GM23338 (cell line): ENCODE measurements at regions not wholly inside any gene's neighbourhood (a gene's known extent, or its start where the extent isn't known, plus 50 kb on each side); places are given as distances from the start of the nearest gene placed in this dataset.
A peak's percentile ranks its signal among the peaks of the same experiment; 100 is the strongest.

Experiments
- ATAC-seq: fragments of 200-7000 bp; cut with Tn5 transposase; 3 replicates; pipeline ENCODE4 v1.9.1; 2020
- DNase-seq: peaks from one replicate; pipeline ENCODE4 v3.0.0-alpha.2; 2015; ENCODE audit warnings: low spot score
- H2AFZ ChIP-seq: fragments of 200-600 bp; sonication (generic); 2 replicates; pipeline ENCODE4 v1.8.0; 2016; ENCODE audit warnings: antibody characterized with exemption, mild to moderate bottlenecking, moderate library complexity
- H3F3A ChIP-seq: fragments of 200-600 bp; sonication (generic); replicated peaks from 2 replicates; pipeline ENCODE4 v1.8.0; 2017; ENCODE audit warnings: antibody characterized with exemption, mixed run types, low read depth
- H3K27ac ChIP-seq: fragments of 200-600 bp; sonication (generic); 2 replicates; pipeline ENCODE4 v1.6.1; 2016; ENCODE audit warnings: low read depth
- H3K27me3 ChIP-seq: fragments of 200-600 bp; sonication (generic); 2 replicates; pipeline ENCODE4 v1.8.0; 2016; ENCODE audit warnings: mild to moderate bottlenecking, mixed run types, moderate library complexity; ENCODE audit not compliant: insufficient read depth
- H3K36me3 ChIP-seq: fragments of 200-600 bp; sonication (generic); 2 replicates; pipeline ENCODE4 v1.8.0; 2016; ENCODE audit warnings: mild to moderate bottlenecking; ENCODE audit not compliant: insufficient read depth
- H3K4me1 ChIP-seq: fragments of 200-600 bp; sonication (generic); 2 replicates; pipeline ENCODE4 v1.8.0; 2016; ENCODE audit warnings: mild to moderate bottlenecking, moderate library complexity; ENCODE audit not compliant: insufficient read depth
- H3K4me2 ChIP-seq: fragments of 200-600 bp; sonication (generic); 2 replicates; pipeline ENCODE4 v1.7.1; 2017; ENCODE audit warnings: mixed run types
- H3K4me3 ChIP-seq: fragments of 200-600 bp; sonication (generic); 2 replicates; pipeline ENCODE4 v1.6.1; 2016; ENCODE audit warnings: mixed run types
- H3K79me2 ChIP-seq: fragments of 200-600 bp; sonication (generic); replicated peaks from 2 replicates; pipeline ENCODE4 v1.8.0; 2017; ENCODE audit warnings: mild to moderate bottlenecking; ENCODE audit not compliant: insufficient read depth
- H3K9me2 ChIP-seq: fragments of 200-600 bp; sonication (generic); 2 replicates; pipeline ENCODE4 v1.8.0; 2017; ENCODE audit not compliant: insufficient read depth
- H4K20me1 ChIP-seq: fragments of 200-600 bp; sonication (generic); replicated peaks from 2 replicates; pipeline ENCODE4 v1.8.0; 2017; ENCODE audit warnings: mild to moderate bottlenecking; ENCODE audit not compliant: insufficient read depth
- H3K27ac Mint-ChIP-seq: 2 replicates; pipeline ENCODE4 v1.8.0; 2020; ENCODE audit warnings: inconsistent platforms, mild to moderate bottlenecking, moderate library complexity, mixed read lengths
- H3K27me3 Mint-ChIP-seq: 3 replicates; pipeline ENCODE4 v1.8.0; 2022; ENCODE audit warnings: low read depth, mild to moderate bottlenecking, moderate library complexity, mixed read lengths, inconsistent platforms; ENCODE audit not compliant: insufficient read depth, poor library complexity
- H3K36me3 Mint-ChIP-seq: 3 replicates; pipeline ENCODE4 v1.8.0; 2021; ENCODE audit warnings: low read depth, mild to moderate bottlenecking, inconsistent platforms, moderate library complexity, mixed read lengths
- H3K4me1 Mint-ChIP-seq: 3 replicates; pipeline ENCODE4 v1.8.0; 2020; ENCODE audit warnings: mild to moderate bottlenecking, inconsistent platforms, mixed read lengths
- H3K4me3 Mint-ChIP-seq: 3 replicates; pipeline ENCODE4 v1.8.0; 2021; ENCODE audit warnings: moderate library complexity, mild to moderate bottlenecking, inconsistent platforms, mixed read lengths
- H3K9me3 Mint-ChIP-seq: 3 replicates; pipeline ENCODE4 v1.8.0; 2020; ENCODE audit warnings: moderate library complexity, mild to moderate bottlenecking, inconsistent platforms, mixed read lengths
- CREB1 ChIP-seq: fragments of 250-450 bp; sonication (Bioruptor Pico); IDR thresholded peaks from 2 replicates; pipeline ENCODE4 v1.5.0; 2020; ENCODE audit warnings: low read depth, mild to moderate bottlenecking, moderate library complexity
- CTCF ChIP-seq, 2 experiments: fragments of 200-600 bp in 1 of 2; sonication (generic) in 1 of 2; conservative IDR thresholded peaks; 2 replicates each; pipeline versions ENCODE4 v1.5.1 to v1.6.1; 2016 to 2017; ENCODE audit warnings: antibody characterized with exemption in 2 of 2, low read depth in 2 of 2, mild to moderate bottlenecking in 2 of 2, moderate library complexity in 1 of 2
- EZH2 ChIP-seq: fragments of 200-600 bp; sonication (generic); IDR thresholded peaks from one replicate; pipeline ENCODE4 v1.8.0; 2017; ENCODE audit warnings: antibody characterized with exemption, mild to moderate bottlenecking, low read depth; ENCODE audit not compliant: unreplicated experiment
- EZH2phosphoT487 ChIP-seq: fragments of 200-600 bp; sonication (generic); IDR thresholded peaks from one replicate; pipeline ENCODE4 v1.8.1; 2018; ENCODE audit warnings: antibody characterized with exemption; ENCODE audit not compliant: unreplicated experiment
- NANOG ChIP-seq: IDR thresholded peaks from 2 replicates; pipeline ENCODE4 v1.6.1; 2016; ENCODE audit warnings: antibody characterized with exemption, borderline replicate concordance
- POLR2AphosphoS5 ChIP-seq: IDR thresholded peaks from 2 replicates; pipeline ENCODE4 v1.6.1; 2016; ENCODE audit warnings: antibody characterized with exemption, low read depth
- ZNF114 ChIP-seq: fragments of 250-450 bp; sonication (Bioruptor Pico); IDR thresholded peaks from 2 replicates; pipeline ENCODE4 v1.5.0; 2020; ENCODE audit warnings: mild to moderate bottlenecking, moderate library complexity
- TF ChIP-seq, protein P1 (sequence below): fragments of 250-450 bp; sonication (Bioruptor Pico); IDR thresholded peaks from 2 replicates; pipeline ENCODE4 v1.5.0; 2020; ENCODE audit warnings: mild to moderate bottlenecking, moderate library complexity

DNA sequence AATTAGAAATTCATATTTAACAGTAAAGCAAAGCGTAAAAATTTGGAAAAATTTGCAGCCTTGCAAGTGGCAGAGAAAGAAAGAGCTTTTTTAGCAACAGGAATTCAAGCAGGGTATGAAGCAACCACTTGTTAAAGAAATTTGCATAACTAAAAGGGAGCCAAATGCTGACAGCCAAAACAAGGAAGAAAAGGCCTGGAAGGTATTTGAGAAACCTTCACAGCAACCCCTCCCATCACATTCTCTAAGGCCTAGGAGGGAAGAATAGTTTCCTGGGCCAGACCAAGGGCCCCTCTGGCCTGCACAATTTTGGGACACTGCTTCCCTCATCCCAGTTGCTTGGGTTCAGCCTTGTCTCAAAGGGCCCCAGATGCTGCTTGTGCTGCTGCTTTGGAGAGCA lies 672.4 kb upstream of the TMPRSS15 start:
- peak; percentile 63 for DNase-seq
- Mint-ChIP-seq H3K27me3 (peaks cover 2% of the 10 kb centered on the region), H3K4me3 (no peak overlapping the region), H3K9me3 (peaks cover 50% of the 10 kb centered on the region), H3K4me1 (peaks cover 2% of the 10 kb centered on the region; the same call in 1 of the 3 replicates), H3K27ac (no peak overlapping the region), H3K36me3 (peaks cover 47% of the 10 kb centered on the region)
- Histone ChIP-seq H3K27ac (peak overlapping the region; percentile 68), H3K79me2 (no peaks in the 10 kb centered on the region), H3K9me2 (0 out of 2 replicates have a peak, but pooled peaks cover 14% of the 10 kb centered on the region), H3K36me3 (no peaks in the 10 kb centered on the region), H3K27me3 (no peaks in the 10 kb centered on the region), H3F3A (no peaks in the 10 kb centered on the region), H3K4me3 (no peak overlapping the region), H4K20me1 (no peaks in the 10 kb centered on the region), H2AFZ (no peak overlapping the region; the same call in 1 of the 2 replicates), H3K4me1 (no peaks in the 10 kb centered on the region), H3K4me2 (no peak overlapping the region)
- TF ChIP-seq EZH2 (no peak), CREB1 (CRISPR knock-in tag) (no peak), ZNF114 (CRISPR knock-in tag) (no peak), POLR2AphosphoS5 (no peak), CTCF (conservative IDR thresholded peaks at IDR 0.05; ENCODE audit: low read depth in 2 of 2) (no peak), EZH2phosphoT487 (no peak), NANOG (no peak)
- TF ChIP-seq, protein P1, sequence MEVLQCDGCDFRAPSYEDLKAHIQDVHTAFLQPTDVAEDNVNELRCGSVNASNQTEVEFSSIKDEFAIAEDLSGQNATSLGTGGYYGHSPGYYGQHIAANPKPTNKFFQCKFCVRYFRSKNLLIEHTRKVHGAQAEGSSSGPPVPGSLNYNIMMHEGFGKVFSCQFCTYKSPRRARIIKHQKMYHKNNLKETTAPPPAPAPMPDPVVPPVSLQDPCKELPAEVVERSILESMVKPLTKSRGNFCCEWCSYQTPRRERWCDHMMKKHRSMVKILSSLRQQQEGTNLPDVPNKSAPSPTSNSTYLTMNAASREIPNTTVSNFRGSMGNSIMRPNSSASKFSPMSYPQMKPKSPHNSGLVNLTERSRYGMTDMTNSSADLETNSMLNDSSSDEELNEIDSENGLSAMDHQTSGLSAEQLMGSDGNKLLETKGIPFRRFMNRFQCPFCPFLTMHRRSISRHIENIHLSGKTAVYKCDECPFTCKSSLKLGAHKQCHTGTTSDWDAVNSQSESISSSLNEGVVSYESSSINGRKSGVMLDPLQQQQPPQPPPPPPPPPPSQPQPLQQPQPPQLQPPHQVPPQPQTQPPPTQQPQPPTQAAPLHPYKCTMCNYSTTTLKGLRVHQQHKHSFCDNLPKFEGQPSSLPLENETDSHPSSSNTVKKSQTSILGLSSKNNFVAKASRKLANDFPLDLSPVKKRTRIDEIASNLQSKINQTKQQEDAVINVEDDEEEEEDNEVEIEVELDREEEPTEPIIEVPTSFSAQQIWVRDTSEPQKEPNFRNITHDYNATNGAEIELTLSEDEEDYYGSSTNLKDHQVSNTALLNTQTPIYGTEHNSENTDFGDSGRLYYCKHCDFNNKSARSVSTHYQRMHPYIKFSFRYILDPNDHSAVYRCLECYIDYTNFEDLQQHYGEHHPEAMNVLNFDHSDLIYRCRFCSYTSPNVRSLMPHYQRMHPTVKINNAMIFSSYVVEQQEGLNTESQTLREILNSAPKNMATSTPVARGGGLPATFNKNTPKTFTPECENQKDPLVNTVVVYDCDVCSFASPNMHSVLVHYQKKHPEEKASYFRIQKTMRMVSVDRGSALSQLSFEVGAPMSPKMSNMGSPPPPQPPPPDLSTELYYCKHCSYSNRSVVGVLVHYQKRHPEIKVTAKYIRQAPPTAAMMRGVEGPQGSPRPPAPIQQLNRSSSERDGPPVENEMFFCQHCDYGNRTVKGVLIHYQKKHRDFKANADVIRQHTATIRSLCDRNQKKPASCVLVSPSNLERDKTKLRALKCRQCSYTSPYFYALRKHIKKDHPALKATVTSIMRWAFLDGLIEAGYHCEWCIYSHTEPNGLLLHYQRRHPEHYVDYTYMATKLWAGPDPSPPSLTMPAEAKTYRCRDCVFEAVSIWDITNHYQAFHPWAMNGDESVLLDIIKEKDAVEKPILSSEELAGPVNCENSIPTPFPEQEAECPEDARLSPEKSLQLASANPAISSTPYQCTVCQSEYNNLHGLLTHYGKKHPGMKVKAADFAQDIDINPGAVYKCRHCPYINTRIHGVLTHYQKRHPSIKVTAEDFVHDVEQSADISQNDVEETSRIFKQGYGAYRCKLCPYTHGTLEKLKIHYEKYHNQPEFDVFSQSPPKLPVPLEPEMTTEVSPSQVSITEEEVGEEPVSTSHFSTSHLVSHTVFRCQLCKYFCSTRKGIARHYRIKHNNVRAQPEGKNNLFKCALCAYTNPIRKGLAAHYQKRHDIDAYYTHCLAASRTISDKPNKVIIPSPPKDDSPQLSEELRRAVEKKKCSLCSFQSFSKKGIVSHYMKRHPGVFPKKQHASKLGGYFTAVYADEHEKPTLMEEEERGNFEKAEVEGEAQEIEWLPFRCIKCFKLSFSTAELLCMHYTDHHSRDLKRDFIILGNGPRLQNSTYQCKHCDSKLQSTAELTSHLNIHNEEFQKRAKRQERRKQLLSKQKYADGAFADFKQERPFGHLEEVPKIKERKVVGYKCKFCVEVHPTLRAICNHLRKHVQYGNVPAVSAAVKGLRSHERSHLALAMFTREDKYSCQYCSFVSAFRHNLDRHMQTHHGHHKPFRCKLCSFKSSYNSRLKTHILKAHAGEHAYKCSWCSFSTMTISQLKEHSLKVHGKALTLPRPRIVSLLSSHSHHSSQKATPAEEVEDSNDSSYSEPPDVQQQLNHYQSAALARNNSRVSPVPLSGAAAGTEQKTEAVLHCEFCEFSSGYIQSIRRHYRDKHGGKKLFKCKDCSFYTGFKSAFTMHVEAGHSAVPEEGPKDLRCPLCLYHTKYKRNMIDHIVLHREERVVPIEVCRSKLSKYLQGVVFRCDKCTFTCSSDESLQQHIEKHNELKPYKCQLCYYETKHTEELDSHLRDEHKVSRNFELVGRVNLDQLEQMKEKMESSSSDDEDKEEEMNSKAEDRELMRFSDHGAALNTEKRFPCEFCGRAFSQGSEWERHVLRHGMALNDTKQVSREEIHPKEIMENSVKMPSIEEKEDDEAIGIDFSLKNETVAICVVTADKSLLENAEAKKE = 0 out of 2 replicates have a peak, but pooled peaks have one; percentile 34
- ATAC-seq = peak; percentile 73
